WERI-Rb-1 (cell line): ENCODE measurements at regions not wholly inside any gene's neighbourhood (a gene's known extent, or its start where the extent isn't known, plus 50 kb on each side); places are given as distances from the start of the nearest gene placed in this dataset.

Source experiments
- DNase-seq: peaks from one replicate; pipeline ENCODE4 v3.0.0-alpha.2; 2020
- H3K27ac ChIP-seq: fragments of 250-450 bp; sonication (Bioruptor Pico); 2 replicates; pipeline ENCODE4 v1.5.1; 2020; ENCODE audit warnings: mild to moderate bottlenecking, moderate library complexity
- H3K27me3 ChIP-seq: fragments of 250-450 bp; sonication (Bioruptor Pico); 2 replicates; pipeline ENCODE4 v1.5.1; 2021; ENCODE audit warnings: mild to moderate bottlenecking, low read depth, moderate library complexity; ENCODE audit not compliant: insufficient read depth, severe bottlenecking
- H3K36me3 ChIP-seq: fragments of 250-450 bp; sonication (Bioruptor Pico); 2 replicates; pipeline ENCODE4 v1.5.1; 2020; ENCODE audit warnings: mild to moderate bottlenecking, moderate library complexity
- H3K4me3 ChIP-seq: 2 replicates; pipeline ENCODE4 v1.5.1; 2011; ENCODE audit warnings: low read depth, mild to moderate bottlenecking, control low read depth, low read length
- H3K9me3 ChIP-seq: fragments of 250-450 bp; sonication (Bioruptor Pico); 2 replicates; pipeline ENCODE4 v1.5.1; 2021; ENCODE audit warnings: mild to moderate bottlenecking, moderate library complexity; ENCODE audit not compliant: severe bottlenecking
- TF ChIP-seq, protein P1 (sequence below): IDR thresholded peaks from 2 replicates; pipeline ENCODE4 v1.5.1; 2011; ENCODE audit warnings: low read depth, mild to moderate bottlenecking, control low read depth, inconsistent platforms, low read length

DNA sequence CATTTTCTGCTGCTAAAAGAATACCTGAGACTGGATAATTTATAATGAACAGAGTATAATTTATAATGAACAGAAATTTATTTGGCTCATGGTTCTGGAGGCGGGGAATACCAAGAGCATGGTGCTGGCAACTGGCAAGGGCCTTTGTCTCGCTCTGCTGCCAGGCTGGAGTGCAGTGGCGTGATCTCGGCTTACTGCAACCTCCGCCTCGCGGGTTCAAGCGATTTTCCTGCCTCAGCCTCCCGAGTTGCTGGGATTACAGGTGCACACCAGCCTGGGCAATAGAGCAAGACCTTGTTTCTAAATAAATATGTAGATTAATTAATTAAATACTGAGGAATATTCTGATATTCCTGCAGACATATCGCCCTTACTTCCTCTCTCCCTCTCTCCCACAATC is 1610.8 kb downstream of the SUCLG1 start:
- no peak for DNase-seq
- TF ChIP-seq, protein P1, sequence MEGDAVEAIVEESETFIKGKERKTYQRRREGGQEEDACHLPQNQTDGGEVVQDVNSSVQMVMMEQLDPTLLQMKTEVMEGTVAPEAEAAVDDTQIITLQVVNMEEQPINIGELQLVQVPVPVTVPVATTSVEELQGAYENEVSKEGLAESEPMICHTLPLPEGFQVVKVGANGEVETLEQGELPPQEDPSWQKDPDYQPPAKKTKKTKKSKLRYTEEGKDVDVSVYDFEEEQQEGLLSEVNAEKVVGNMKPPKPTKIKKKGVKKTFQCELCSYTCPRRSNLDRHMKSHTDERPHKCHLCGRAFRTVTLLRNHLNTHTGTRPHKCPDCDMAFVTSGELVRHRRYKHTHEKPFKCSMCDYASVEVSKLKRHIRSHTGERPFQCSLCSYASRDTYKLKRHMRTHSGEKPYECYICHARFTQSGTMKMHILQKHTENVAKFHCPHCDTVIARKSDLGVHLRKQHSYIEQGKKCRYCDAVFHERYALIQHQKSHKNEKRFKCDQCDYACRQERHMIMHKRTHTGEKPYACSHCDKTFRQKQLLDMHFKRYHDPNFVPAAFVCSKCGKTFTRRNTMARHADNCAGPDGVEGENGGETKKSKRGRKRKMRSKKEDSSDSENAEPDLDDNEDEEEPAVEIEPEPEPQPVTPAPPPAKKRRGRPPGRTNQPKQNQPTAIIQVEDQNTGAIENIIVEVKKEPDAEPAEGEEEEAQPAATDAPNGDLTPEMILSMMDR: no peak
- H3K9me3 ChIP-seq: no peaks in the 10 kb centered on the region
- no peaks in the 10 kb centered on the region for H3K27me3 ChIP-seq
- no peak overlapping the region for H3K4me3 ChIP-seq
- H3K27ac ChIP-seq: no peak overlapping the region
- H3K36me3 ChIP-seq: no peaks in the 10 kb centered on the region

GRCh38 chr2:82839036-82839435 is 1620.0 kb downstream of the SUCLG1 start:
- TF ChIP-seq, protein P1: no peak
- Histone ChIP-seq H3K4me3 (no peak overlapping the region), H3K9me3 (no peaks in the 10 kb centered on the region), H3K36me3 (no peaks in the 10 kb centered on the region), H3K27me3 (no peaks in the 10 kb centered on the region), H3K27ac (no peak overlapping the region)
- DNase-seq: no peak

GRCh38 chr2:82837588-82838304 is 1621.3 kb downstream of the SUCLG1 start:
- Histone ChIP-seq H3K27ac (no peak overlapping the region), H3K4me3 (no peak overlapping the region), H3K27me3 (no peaks in the 10 kb centered on the region), H3K36me3 (no peaks in the 10 kb centered on the region), H3K9me3 (no peaks in the 10 kb centered on the region)
- DNase-seq: no peak
- TF ChIP-seq, protein P1: no peak

GRCh38 chr2:82834893-82835292 is 1624.2 kb downstream of the SUCLG1 start:
- TF ChIP-seq, protein P1: no peak

DNA sequence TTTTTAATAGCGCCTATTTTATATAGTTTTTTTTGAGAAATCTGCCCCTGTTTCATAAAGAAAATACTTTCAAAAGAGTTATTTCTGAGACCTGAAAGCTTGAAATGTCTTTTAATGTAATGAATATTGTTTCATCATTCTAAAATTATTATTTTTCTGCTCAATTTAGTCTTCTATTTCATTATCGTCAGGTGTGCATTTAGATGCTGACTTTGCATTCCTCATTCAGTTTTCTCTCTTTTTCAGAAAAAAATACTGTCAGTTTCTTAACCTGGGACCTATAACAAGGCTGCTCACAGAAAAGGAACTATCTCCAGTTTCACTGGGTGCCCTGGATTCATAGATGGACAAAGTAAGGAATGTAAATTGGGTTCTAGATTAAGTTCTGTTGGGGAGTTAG is 1631.7 kb downstream of the SUCLG1 start:
- Histone ChIP-seq H3K4me3 (no peak overlapping the region), H3K9me3 (no peaks in the 10 kb centered on the region), H3K36me3 (no peaks in the 10 kb centered on the region), H3K27me3 (no peaks in the 10 kb centered on the region), H3K27ac (no peak overlapping the region)
- no peak for DNase-seq
- TF ChIP-seq, protein P1: no peak

More at GRCh38 chr2:82834893-82835292, 1624.2 kb downstream of the SUCLG1 start:
- DNase-seq: no peak
- Histone ChIP-seq H3K36me3 (no peaks in the 10 kb centered on the region), H3K9me3 (no peaks in the 10 kb centered on the region), H3K4me3 (no peak overlapping the region), H3K27me3 (no peaks in the 10 kb centered on the region), H3K27ac (no peak overlapping the region)

- no peaks in the 10 kb centered on the region for H3K36me3 ChIP-seq
- H3K27me3 ChIP-seq: no peaks in the 10 kb centered on the region
- no peak overlapping the region for H3K4me3 ChIP-seq
- no peak overlapping the region for H3K27ac ChIP-seq
- DNase-seq: no peak
- no peaks in the 10 kb centered on the region for H3K9me3 ChIP-seq
- TF ChIP-seq, protein P1: no peak
Observed at GRCh38 chr2:82826437-82826836, 1632.6 kb downstream of the SUCLG1 start.
